Heart left ventricle (tissue), 16 donors: ENCODE measurements at regions not wholly inside any gene's neighbourhood (a gene's known extent, or its start where the extent isn't known, plus 50 kb on each side); places are given as distances from the start of the nearest gene placed in this dataset.

Experiments
- ATAC-seq, 4 donors: fragments of 200-7000 bp; cut with Tn5 transposase; one replicate each; pipeline ENCODE4 v1.9.1; 2020 to 2022; ENCODE audit warnings: moderate library complexity in 4 of 4, mild to moderate bottlenecking in 3 of 4, moderate number of reproducible peaks in 1 of 4
- DNase-seq, 5 donors: peaks; one replicate each; pipeline ENCODE4 v3.0.0-alpha.2; 2020
- H3K27ac ChIP-seq, 12 donors: fragments of 200-600 bp; sonication (generic) in 4 of 12; one replicate each; pipeline versions ENCODE4 v1.5.0 to v1.8.0; 2016 to 2022; ENCODE audit warnings: mild to moderate bottlenecking in 2 of 12
- H3K27me3 ChIP-seq, 9 donors: fragments of 200-600 bp; sonication (generic) in 2 of 9; one replicate each; pipeline versions ENCODE4 v1.5.1 to v1.8.0; 2016 to 2022; ENCODE audit warnings: mild to moderate bottlenecking in 3 of 9
- H3K36me3 ChIP-seq, 9 donors: fragments of 200-600 bp; sonication (generic) in 2 of 9; one replicate each; pipeline versions ENCODE4 v1.5.0 to v1.8.0; 2018 to 2022; ENCODE audit warnings: mild to moderate bottlenecking in 2 of 9
- H3K4me1 ChIP-seq, 12 donors: fragments of 200-600 bp; sonication (generic) in 4 of 12; one replicate each; pipeline versions ENCODE4 v1.5.0 to v1.8.0; 2016 to 2022; ENCODE audit warnings: mild to moderate bottlenecking in 3 of 12
- H3K4me3 ChIP-seq, 12 donors: fragments of 200-600 bp; sonication (generic) in 4 of 12; one replicate each; pipeline versions ENCODE4 v1.5.0 to v1.8.0; 2017 to 2022; ENCODE audit warnings: mild to moderate bottlenecking in 9 of 12, moderate library complexity in 4 of 12
- H3K9me3 ChIP-seq, 12 donors: fragments of 200-600 bp; sonication (generic) in 4 of 12; one replicate each; pipeline versions ENCODE4 v1.5.0 to v1.8.0; 2016 to 2022; ENCODE audit warnings: mild to moderate bottlenecking in 1 of 12
- CTCF ChIP-seq, 12 donors: fragments of 200-600 bp; sonication (generic) in 4 of 12; IDR thresholded peaks; one replicate each; pipeline versions ENCODE4 v1.5.0 to v1.8.0; 2018 to 2022; ENCODE audit warnings: antibody characterized with exemption in 12 of 12, mild to moderate bottlenecking in 5 of 12
- POLR2A ChIP-seq, 2 donors: fragments of 450-650 bp; IDR thresholded peaks; one replicate each; pipeline ENCODE4 v1.6.1; 2017; ENCODE audit warnings: antibody characterized with exemption in 2 of 2, mild to moderate bottlenecking in 2 of 2, moderate library complexity in 2 of 2
- whole genome bisulfite sequencing, 4 donors: extraction: QIAGEN DNeasy Blood & Tissue Kit in 2 of 4; methylation state at CpG; one replicate each; pipeline versions ENCODE4 v1.1.5 to v1.1.7; 2013 to 2018; 5-methylcytosine and 5-hydroxymethylcytosine counted together
- intact Hi-C, 10 donors: fragments of 100-400 bp; cut with DNase I; formaldehyde crosslinking; loops; one replicate each; pipeline versions ENCODE4 v1.11.1 to v1.14.2; 2022
- donor health status: ischemic (EF 13 %, LVEDD 7.1; RV severe dilation, severe dysfunction).
- donor health status: healthy with polysubstance abuse.
- donor health status: DM: no; HTN: yes; CAD: no.
- donor health status: DM: no; HTN: no; CAD: no.
- donor health status: ischemic (EF 25% LVEDD 6.9; RV normal size, moderate dysfunction).
- donor health status: ischemic (EF 25% LVEDD 5.7; RV mildly dilated, moderate dysfunction).
- donor health status: healthy.
- donor health status: DM: yes; HTN: yes; CAD: no.
- donor health status: ischemic (EF 35%, LVEDD 5.7; RV mildly dilated, moderate dysfunction).
- donor health status: nonischemic (EF 11% LVEDD 7.7; RV severe dilation, severe dysfunction).
- donor health status: DM: yes; HTN: yes; CAD: no.
- donor health status: PGD.
- donor health status: ischemic (EF 29% LVEDD 5.4; RV normal size, mild dysfunction).
- donor health status: nonischemic (EF 23%, LVEDD 6.1; RV moderate dilation, normal function).

- ATAC-seq (no peak), DNase-seq (no peak)
- Histone ChIP-seq H3K27me3 (no peaks in the 10 kb centered on the region), H3K9me3 (no peaks in the 10 kb centered on the region), H3K4me1 (peaks cover 0 to 9% (median 0%) of the 10 kb centered on the region in 12 donors), H3K4me3 (no peak overlapping the region), H3K36me3 (no peaks in the 10 kb centered on the region), H3K27ac (no peak overlapping the region)
- intact Hi-C loops: loop anchor here in 1 of 10 donors (10.0 kb wide), 1 partner anchor 106 kb away; no protein-coding TSS in a partner anchor
- 86 to 93% (median 87%) methylated on average over 6 of the region's 6 CpGs for WGBS, 4 donors
- TF ChIP-seq POLR2A (IDR thresholded peaks at IDR 0.05): no peak
- no peak for TF ChIP-seq CTCF (IDR thresholded peaks at IDR 0.05)
Observed at GRCh38 chr9:107810461-107810961, 320.9 kb upstream of the KLF4 start.

DNA sequence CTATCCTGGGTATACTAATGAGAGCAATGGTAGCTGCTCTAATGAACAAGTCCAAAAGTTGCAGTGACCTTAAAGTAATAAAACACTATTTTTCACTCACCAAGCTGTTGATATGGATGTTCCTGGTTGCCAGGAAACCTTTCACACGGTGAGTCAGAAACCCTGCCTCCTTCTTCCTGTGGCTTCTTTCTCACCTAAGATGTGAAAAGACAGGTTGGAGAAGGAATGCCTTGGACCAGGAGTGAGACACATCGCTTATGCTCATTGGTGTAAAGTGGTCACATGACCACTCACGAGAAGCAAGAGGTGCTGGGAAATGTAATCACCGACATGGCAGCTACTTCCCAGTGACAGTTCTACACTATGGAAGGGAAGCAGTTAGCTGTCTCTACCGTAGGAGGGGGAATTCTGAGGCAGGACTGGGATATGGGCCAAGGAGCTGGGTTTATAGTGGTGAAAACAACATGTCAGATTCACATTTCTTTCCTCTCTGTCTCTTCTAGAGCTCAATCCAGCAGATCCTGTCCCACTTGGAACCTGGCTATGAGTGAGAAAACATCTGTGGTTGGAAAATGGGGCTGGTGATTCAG is 320.4 kb upstream of the KLF4 start:
- Histone ChIP-seq H3K4me1 (peaks cover 0 to 9% (median 0%) of the 10 kb centered on the region in 12 donors), H3K36me3 (no peaks in the 10 kb centered on the region), H3K4me3 (no peak overlapping the region), H3K27me3 (no peaks in the 10 kb centered on the region), H3K9me3 (no peaks in the 10 kb centered on the region), H3K27ac (no peak overlapping the region)
- intact Hi-C loops: loop anchor here in 1 of 10 donors (10.0 kb wide), 1 partner anchor 105 kb away; no protein-coding TSS in a partner anchor
- 48 to 60% (median 57%) methylated on average over 5 of the region's 5 CpGs for WGBS, 4 donors
- DNase-seq (no peak), ATAC-seq (no peak)
- TF ChIP-seq CTCF (IDR thresholded peaks at IDR 0.05): no peak
- no peak for TF ChIP-seq POLR2A (IDR thresholded peaks at IDR 0.05)

DNA sequence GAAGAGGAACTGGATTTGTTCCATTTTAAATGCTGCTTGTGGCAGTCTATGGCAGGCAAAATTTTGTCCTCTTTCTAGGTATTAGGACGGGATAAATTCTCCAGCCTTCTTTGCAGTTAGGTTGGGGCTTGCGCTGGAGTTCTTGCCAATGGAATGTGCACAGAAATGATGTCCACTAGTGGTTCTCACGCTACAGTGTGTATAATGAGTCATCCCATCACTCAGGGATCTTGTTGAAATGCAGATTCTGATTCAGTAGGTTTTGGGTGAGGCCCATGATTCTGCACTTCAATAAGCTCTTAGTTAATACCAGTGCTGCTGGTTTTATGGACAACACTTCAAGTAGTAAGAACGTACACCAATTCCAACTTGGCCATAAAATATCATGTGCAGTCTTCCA is 317.6 kb upstream of the KLF4 start:
- Histone ChIP-seq H3K27ac (no peak overlapping the region), H3K27me3 (peaks cover 0 to 5% (median 0%) of the 10 kb centered on the region in 9 donors), H3K9me3 (no peaks in the 10 kb centered on the region), H3K36me3 (no peaks in the 10 kb centered on the region), H3K4me1 (peaks cover 0 to 9% (median 0%) of the 10 kb centered on the region in 12 donors), H3K4me3 (no peak overlapping the region)
- ATAC-seq: no peak
- TF ChIP-seq POLR2A (IDR thresholded peaks at IDR 0.05) (no peak), CTCF (IDR thresholded peaks at IDR 0.05) (no peak)
- intact Hi-C loops: no loop called here
- 87 to 92% (median 89%) methylated on average over 4 of the region's 4 CpGs for WGBS, 4 donors
- no peak for DNase-seq

DNA sequence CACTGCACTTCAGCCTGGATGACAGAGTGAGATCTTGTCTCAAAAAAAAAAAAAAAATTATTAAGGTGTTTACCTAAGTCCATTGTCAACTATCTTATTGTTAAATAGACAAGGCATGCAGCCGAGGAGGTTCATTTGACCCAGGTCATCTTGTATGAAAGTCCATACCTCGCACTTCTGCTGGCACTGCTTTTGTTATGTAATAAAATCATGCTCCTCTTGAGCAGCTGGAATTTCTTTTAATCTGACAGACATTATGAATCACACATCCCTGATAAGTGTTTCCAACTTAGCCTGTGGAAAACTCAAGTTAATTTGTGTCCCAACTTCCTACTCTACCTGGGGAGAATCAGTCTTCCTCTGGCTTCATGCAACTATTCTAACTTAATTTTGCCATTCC is 315.6 kb upstream of the KLF4 start:
- TF ChIP-seq POLR2A (IDR thresholded peaks at IDR 0.05) (no peak), CTCF (IDR thresholded peaks at IDR 0.05) (no peak)
- H3K9me3 ChIP-seq: no peaks in the 10 kb centered on the region
- no peak overlapping the region for H3K4me3 ChIP-seq
- H3K27me3 ChIP-seq: peaks cover 0 to 5% (median 0%) of the 10 kb centered on the region in 9 donors
- 67 to 78% (median 72%) methylated on average over 2 of the region's 2 CpGs for WGBS, 4 donors
- no peak overlapping the region for H3K27ac ChIP-seq
- H3K4me1 ChIP-seq: peaks cover 0 to 3% (median 0%) of the 10 kb centered on the region in 12 donors
- no peak for DNase-seq
- no peaks in the 10 kb centered on the region for H3K36me3 ChIP-seq
- intact Hi-C loops: no loop called here
- ATAC-seq: no peak
